ENCODE measurements at regions not wholly inside any gene's neighbourhood (a gene's known extent, or its start where the extent isn't known, plus 50 kb on each side); places are given as distances from the start of the nearest gene placed in this dataset.

- no peak for DNase-seq
Measured at GRCh38 chr2:62447411-62447810, 58.6 kb downstream of the TMEM17 start.

DNA sequence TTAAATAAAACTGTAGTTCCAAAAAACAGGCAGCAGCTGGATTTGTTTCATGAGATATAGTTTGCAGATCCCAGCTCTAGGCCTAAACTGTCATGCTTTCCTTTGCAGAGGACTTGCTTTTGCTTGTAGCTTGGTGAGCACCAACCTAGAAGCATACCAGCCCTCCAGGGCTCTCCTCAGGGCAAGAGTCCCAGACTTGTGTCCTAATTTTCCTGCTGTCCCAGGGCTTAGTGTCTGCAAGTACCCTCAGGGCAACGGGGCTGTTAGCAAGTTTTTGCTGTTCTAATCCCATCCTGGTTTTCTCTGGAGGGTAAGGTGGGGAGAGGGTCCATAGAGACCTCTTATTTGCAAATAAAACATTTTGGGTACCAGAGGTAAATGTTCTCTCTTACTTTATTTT is 59.5 kb downstream of the TMEM17 start:
- no peak for DNase-seq

DNA sequence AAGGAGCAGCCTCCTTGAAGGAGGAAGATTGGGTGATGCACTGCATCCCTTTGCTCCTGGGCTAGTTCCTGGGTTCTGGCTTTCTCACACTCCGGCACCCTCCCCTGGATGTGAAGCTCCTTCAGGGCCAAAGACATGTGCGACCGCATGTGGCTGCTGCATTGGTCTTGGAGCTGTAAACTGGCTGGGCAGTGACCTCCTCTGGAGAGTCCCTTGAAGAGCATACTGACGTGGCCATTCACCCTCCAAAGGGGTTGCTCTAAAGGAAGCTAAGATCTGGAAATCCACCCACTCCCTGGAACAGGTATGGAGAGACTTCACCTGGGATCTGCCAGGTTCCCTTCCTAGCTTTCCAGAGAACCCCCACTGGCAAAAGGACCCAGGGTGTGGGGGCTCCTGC is 62.1 kb downstream of the TMEM17 start:
- no peak for DNase-seq

- no peak for DNase-seq
Measured at GRCh38 chr2:62443471-62443870, 62.5 kb downstream of the TMEM17 start.

DNA sequence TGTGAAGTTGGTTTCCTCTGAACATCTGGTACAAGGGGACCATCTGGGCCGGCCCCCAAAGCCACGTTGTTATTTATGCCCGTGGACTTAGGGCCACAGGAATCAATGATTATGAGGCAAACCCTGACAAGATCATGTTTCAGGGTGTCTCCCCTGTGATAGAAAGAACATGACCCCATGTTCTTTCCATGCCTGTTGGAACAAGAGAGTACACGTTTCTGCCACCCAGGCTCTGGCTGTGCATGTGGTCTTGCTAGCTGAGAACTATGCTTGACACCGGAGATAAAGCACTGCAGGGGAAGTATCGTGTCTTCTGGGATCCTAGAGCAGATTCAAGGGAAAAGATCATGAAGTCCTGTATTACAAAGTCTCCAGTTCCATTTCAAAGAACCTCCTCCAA is 64.2 kb downstream of the TMEM17 start:
- DNase-seq = no peak

DNA sequence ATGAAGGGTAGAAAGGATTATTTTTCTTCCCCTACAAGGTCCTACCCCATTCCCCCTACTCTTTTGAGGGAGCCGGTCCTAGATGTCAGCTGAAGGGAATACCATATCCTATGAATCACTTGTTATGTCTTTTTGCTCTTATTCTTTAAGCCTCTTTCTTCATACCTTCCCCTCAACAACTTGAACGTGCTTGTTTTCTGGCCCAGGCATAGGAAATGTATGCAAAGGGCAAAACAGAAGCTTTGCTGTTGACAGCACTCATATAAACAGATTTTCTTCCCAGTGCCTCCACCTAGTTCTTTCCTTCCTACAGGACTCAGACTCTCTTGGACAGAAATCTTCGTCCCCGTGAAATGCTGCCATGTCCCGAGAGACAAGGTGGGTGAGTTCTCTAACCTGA is 64.6 kb downstream of the TMEM17 start:
- DNase-seq = no peak

DNA sequence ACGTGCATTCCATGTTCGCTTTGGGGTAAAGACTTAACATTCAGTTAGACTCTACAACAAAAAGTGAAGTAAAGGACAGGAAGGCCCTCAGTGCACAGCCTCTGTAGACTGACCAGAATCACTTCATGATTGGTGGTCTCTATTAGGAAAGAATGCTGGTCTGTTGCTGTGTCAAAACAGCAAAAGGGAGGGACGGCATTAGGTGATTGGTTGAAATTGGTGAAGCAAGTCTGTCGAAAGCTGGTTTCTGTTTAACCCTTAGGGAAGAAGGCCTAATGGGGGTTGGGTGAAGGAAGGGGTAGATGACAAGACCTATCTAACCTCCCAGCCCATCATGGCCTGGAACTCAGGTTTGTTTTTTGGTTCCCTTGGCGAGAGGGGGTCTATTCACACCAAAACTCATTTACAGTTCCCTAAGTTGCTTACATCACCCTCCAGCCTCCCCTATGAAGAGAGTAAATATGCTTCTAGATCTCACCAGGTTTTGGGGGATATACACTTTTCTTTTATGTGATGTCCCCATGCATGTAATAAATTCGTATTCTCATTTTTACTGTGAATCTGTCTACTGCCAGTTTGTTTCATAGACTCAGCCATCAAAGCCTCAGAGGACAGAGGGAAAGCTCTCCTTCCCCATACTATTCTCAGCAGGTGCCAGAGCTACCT is 65.6 kb downstream of the TMEM17 start:
- DNase-seq = no peak

- no peak for DNase-seq
Measured at GRCh38 chr2:62439425-62439824, 66.6 kb downstream of the TMEM17 start.

- no peak for DNase-seq
Measured at GRCh38 chr2:62437785-62438184, 68.2 kb downstream of the TMEM17 start.

DNA sequence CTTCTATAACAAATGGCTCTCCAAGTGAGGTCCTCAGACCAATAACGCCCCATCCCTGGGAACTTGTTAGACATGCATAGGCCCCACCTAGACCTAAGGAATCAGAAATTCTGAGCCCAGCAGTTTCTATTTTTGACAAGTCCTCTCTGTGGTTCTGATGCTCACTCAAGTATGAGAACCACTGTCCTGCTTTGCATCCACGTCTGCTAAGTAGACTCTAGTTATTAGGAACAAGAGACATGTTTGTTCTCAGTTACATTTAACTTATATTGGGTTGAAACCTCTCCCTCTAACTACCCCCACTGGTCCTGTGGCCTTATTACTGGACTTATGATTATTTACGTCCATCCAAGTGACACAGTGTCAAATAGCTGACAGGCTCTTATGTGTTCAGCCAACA is 70.3 kb downstream of the TMEM17 start:
- no peak for DNase-seq

- DNase-seq = no peak
Measured at GRCh38 chr2:62432407-62432806, 73.6 kb downstream of the TMEM17 start.

- no peak for DNase-seq
Measured at GRCh38 chr2:62431512-62431911, 74.5 kb downstream of the TMEM17 start.

DNA sequence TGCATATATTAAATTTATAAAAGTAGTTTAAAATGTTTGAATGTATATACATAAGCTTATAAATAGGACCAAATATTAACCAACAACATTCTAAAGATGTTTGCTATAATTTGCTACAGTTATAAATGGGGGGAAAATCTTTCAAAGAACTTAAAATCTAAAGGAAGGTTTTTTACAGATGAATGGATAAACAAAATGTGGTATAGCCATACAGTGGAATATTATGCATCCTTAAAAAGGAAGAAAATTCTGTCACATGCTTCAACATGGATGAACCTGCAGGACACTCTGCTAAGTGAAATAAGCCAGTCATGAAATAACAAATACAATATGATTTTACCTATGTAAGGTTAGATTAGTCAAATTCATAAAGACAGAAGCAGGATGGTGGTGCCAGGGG is 75.8 kb downstream of the TMEM17 start:
- no peak for DNase-seq

DNA sequence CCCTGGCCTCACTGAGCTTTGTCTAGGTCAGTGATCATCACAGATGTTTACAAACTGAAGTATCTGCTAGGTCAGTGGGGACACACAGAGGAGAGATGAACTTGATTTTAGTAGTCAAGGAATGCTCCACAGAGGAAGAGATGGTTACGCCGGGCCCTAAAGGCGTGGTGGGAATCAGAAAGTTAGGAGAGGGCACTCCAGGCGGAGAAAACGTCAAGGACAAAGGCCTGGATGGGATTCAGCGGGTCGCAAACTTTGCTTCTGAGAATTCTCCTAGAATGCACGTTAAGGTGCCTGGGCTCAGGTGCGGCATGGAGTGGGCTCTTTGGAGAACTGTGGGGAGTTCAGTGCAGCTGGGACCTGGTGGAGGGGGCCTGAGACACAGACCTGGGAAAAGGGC is 78.8 kb downstream of the TMEM17 start:
- DNase-seq = no peak

- DNase-seq = no peak
Measured at GRCh38 chr2:62426154-62426912, 79.7 kb downstream of the TMEM17 start.

GRCh38 chr2:62425684-62426083 is 80.3 kb downstream of the TMEM17 start:
- no peak for DNase-seq

GRCh38 chr2:62424899-62425298 is 81.1 kb downstream of the TMEM17 start:
- DNase-seq = no peak

DNA sequence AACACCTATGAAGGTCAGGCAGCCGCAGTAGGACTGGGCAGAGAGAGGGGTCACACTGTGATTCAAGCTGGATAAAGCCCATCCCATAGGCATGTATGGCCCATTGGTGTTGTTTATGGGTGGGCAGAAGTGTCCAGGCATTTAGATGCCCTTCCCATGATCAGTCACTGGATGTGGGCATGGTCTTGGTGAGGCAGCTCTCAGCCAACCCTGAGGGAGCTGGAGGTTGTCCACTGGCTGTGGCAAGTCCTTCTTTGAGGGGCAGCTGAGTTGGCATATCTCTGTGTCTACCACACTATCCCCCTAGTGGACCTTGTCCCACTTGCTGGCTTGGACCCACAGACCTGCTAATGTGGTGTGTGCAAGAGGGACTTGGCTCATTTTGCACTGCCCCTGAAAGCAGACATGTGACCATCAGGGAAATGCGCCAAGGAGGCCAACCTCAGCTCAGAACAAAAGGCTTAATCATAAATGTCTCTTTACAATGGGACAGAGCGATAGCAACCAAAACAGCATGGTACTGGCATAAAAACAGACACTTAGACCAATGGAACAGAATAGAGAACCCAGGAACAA is 82.0 kb downstream of the TMEM17 start:
- DNase-seq = no peak

GRCh38 chr2:62423235-62423634 is 82.8 kb downstream of the TMEM17 start:
- no peak for DNase-seq

- no peak for DNase-seq
Measured at GRCh38 chr2:62415518-62415917, 90.5 kb downstream of the TMEM17 start.

DNA sequence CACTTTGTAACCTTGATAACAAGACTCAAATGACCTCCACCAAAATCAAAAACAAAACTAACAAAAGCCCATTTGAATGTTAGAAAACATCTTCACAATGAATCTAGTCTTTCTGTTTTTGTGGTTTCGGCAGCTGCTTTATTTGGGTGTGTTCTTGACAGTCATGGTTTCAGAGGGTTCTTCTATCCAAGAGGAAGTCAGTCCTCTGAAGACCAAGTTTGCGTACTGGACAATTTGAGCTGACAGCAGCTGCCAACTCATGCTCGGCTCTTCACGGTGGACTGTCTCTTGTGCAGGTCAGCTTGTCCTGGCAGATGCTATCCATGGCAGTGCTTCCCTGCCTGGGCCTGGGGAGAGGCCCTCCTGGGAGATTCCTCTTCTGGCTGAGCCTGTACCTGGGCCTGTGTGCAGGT is 91.0 kb downstream of the TMEM17 start:
- DNase-seq = no peak

DNA sequence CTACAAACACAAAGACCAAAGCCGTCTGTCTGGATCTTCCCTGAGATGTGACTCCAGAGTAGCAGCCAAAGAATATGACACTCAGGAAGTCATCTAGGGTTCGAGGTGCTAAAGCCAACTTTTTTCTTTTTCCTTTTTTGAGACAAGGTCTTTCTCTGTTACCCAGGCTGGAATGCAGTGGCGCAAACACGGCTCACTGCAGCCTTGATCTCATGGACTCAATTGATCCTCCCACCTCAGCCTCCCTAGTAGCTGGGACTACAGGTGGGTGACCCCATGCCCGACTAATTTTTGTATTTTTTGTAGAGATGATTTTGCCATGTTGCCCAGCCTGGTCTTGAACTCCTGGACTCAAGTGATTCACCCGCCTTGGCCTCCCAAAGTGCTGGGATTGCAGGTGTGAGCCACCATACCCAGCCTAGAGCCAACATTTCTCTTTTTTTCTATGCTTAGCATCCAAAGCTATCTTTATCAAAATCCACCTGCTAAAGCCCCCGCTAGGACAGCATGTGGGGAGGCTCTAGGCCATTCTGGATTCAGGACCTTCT is 92.8 kb downstream of the TMEM17 start:
- no peak for DNase-seq

DNA sequence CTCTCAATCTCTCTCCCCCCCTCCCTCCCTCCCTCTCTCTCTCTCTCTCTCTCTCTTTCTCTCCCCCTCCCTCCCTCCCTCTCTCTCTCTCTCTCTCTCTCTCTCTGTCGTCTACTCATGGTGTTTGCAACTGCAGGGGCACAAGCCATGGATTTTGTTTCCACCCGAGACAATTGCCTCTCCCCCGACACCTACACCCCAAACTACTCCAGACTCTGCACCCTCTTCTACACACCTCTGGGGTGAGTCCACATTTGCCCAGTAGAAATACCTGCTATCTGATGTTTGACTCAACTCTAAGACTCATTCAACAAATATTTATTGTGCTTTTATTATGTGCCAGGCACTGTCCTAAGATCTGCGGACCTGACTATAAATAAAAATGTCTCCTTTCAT is 93.7 kb downstream of the TMEM17 start:
- DNase-seq = no peak

- no peak for DNase-seq
Measured at GRCh38 chr2:62410926-62411456, 95.0 kb downstream of the TMEM17 start.

Measured in NCI-H526 treated with DMSO at 0.1 percent for 48 hours (cell line).